ENCODE measurements at regions not wholly inside any gene's neighbourhood (a gene's known extent, or its start where the extent isn't known, plus 50 kb on each side); places are given as distances from the start of the nearest gene placed in this dataset.

- TF ChIP-seq ZNF142 (CRISPR knock-in tag; IDR thresholded peaks at IDR 0.05) (no peak), GPBP1L1 (CRISPR knock-in tag; IDR thresholded peaks at IDR 0.05) (no peak), SMAD1 (CRISPR knock-in tag; IDR thresholded peaks at IDR 0.05; ENCODE audit: borderline replicate concordance, low read depth) (0 out of 2 replicates have a peak, but pooled peaks have one; percentile 38), RCOR2 (CRISPR knock-in tag; IDR thresholded peaks at IDR 0.05) (no peak), RELA (CRISPR knock-in tag; IDR thresholded peaks at IDR 0.05) (no peak), MBNL3 (CRISPR knock-in tag; conservative IDR thresholded peaks at IDR 0.05) (no peak), ZNF546 (CRISPR knock-in tag; conservative IDR thresholded peaks at IDR 0.05) (no peak), SP5 (CRISPR knock-in tag; IDR thresholded peaks at IDR 0.05; ENCODE audit: borderline replicate concordance, low read depth) (no peak; the same call in 1 of the 2 replicates), CAMTA2 (CRISPR knock-in tag; IDR thresholded peaks at IDR 0.05; ENCODE audit: borderline replicate concordance) (no peak), MEIS1 (CRISPR knock-in tag; IDR thresholded peaks at IDR 0.05; ENCODE audit: borderline replicate concordance) (no peak), LBX2 (CRISPR knock-in tag; IDR thresholded peaks at IDR 0.05; ENCODE audit: borderline replicate concordance) (no peak), ZNF879 (CRISPR knock-in tag; IDR thresholded peaks at IDR 0.05) (no peak), ETV6 (CRISPR knock-in tag; conservative IDR thresholded peaks at IDR 0.05) (no peak), SATB2 (CRISPR knock-in tag; IDR thresholded peaks at IDR 0.05) (no peak), NFIC (IDR thresholded peaks at IDR 0.05; ENCODE audit: low read length) (no peak), RFXAP (CRISPR knock-in tag; IDR thresholded peaks at IDR 0.05; ENCODE audit: borderline replicate concordance) (no peak)
- TF ChIP-seq, protein P1, sequence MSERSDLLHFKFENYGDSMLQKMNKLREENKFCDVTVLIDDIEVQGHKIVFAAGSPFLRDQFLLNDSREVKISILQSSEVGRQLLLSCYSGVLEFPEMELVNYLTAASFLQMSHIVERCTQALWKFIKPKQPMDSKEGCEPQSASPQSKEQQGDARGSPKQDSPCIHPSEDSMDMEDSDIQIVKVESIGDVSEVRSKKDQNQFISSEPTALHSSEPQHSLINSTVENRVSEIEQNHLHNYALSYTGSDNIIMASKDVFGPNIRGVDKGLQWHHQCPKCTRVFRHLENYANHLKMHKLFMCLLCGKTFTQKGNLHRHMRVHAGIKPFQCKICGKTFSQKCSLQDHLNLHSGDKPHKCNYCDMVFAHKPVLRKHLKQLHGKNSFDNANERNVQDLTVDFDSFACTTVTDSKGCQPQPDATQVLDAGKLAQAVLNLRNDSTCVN (CRISPR knock-in tag; IDR thresholded peaks at IDR 0.05; ENCODE audit: borderline replicate concordance) = no peak
- TF ChIP-seq, protein P2, sequence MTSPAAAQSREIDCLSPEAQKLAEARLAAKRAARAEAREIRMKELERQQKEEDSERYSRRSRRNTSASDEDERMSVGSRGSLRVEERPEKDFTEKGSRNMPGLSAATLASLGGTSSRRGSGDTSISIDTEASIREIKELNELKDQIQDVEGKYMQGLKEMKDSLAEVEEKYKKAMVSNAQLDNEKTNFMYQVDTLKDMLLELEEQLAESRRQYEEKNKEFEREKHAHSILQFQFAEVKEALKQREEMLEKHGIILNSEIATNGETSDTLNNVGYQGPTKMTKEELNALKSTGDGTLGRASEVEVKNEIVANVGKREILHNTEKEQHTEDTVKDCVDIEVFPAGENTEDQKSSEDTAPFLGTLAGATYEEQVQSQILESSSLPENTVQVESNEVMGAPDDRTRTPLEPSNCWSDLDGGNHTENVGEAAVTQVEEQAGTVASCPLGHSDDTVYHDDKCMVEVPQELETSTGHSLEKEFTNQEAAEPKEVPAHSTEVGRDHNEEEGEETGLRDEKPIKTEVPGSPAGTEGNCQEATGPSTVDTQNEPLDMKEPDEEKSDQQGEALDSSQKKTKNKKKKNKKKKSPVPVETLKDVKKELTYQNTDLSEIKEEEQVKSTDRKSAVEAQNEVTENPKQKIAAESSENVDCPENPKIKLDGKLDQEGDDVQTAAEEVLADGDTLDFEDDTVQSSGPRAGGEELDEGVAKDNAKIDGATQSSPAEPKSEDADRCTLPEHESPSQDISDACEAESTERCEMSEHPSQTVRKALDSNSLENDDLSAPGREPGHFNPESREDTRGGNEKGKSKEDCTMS (CRISPR knock-in tag; conservative IDR thresholded peaks at IDR 0.05) = no peak
These were observed 277.5 kb upstream of the AGTR2 start (continued) for GRCh38 chrX:115892787-115893671.
